KMS-11 (cell line): ENCODE measurements at regions not wholly inside any gene's neighbourhood (a gene's known extent, or its start where the extent isn't known, plus 50 kb on each side); places are given as distances from the start of the nearest gene placed in this dataset.

Experiments
- H2AFZ ChIP-seq: fragments of 200-600 bp; sonication (generic); 2 replicates; pipeline ENCODE4 v1.6.1; 2016; ENCODE audit warnings: antibody characterized with exemption, mixed run types, low read depth
- H3K27ac ChIP-seq: fragments of 200-600 bp; sonication (generic); 2 replicates; pipeline ENCODE4 v1.6.1; 2016; ENCODE audit warnings: mild to moderate bottlenecking, mixed run types
- H3K27me3 ChIP-seq: fragments of 200-600 bp; sonication (generic); 2 replicates; pipeline ENCODE4 v1.6.1; 2017; ENCODE audit warnings: mild to moderate bottlenecking, low read depth, mixed run types, moderate library complexity; ENCODE audit not compliant: insufficient read depth
- H3K36me3 ChIP-seq: fragments of 200-600 bp; sonication (generic); 2 replicates; pipeline ENCODE4 v1.6.1; 2017; ENCODE audit warnings: mild to moderate bottlenecking, mixed run types; ENCODE audit not compliant: insufficient read depth
- H3K4me1 ChIP-seq: fragments of 200-600 bp; sonication (generic); 2 replicates; pipeline ENCODE4 v1.6.1; 2016; ENCODE audit warnings: mild to moderate bottlenecking, low read depth, mixed run types; ENCODE audit not compliant: poor library complexity, severe bottlenecking
- H3K4me2 ChIP-seq: fragments of 200-600 bp; sonication (generic); 2 replicates; pipeline ENCODE4 v1.7.0; 2016; ENCODE audit warnings: mild to moderate bottlenecking, mixed run types
- H3K4me3 ChIP-seq: fragments of 200-600 bp; sonication (generic); IDR thresholded peaks from 2 replicates; pipeline ENCODE4 v1.6.1; 2017; ENCODE audit warnings: low read depth, low read length, mixed read lengths; ENCODE audit not compliant: insufficient read depth
- H3K79me2 ChIP-seq: fragments of 200-600 bp; sonication (generic); 2 replicates; pipeline ENCODE4 v1.6.1; 2016; ENCODE audit warnings: low read depth, mixed run types; ENCODE audit not compliant: insufficient read depth
- H3K9ac ChIP-seq: fragments of 200-600 bp; sonication (generic); 2 replicates; pipeline ENCODE4 v1.6.1; 2016; ENCODE audit warnings: mild to moderate bottlenecking, mixed run types
- H4K20me1 ChIP-seq: fragments of 200-600 bp; sonication (generic); 2 replicates; pipeline ENCODE4 v1.6.1; 2016; ENCODE audit warnings: mild to moderate bottlenecking, mixed run types; ENCODE audit not compliant: insufficient read depth
- CTCF ChIP-seq: fragments of 200-600 bp; sonication (generic); conservative IDR thresholded peaks from 2 replicates; pipeline ENCODE4 v1.6.1; 2017; ENCODE audit warnings: low read depth, mild to moderate bottlenecking, antibody characterized with exemption, low read length, moderate library complexity, mixed read lengths

DNA sequence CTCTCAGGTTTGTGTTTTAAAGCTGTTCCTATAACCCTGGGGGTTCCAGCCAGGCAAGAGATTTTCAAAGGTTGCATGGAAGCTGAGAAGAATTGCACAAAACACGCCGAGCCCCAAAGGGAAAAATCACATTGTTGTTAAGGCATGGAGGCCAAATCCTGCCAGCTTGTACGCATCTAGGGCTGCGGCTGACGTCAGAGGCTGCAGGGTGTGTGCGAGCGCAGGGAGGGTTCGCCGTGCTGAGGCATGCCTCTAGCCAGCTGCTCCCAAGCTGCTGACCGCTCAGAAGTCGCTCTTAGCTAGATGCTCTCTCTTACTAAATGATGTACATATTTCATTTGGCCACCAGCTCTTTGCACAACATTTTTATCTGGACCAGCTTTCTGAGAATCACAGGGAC lies 191.8 kb downstream of the LPIN1 start:
- no peaks in the 10 kb centered on the region for H4K20me1 ChIP-seq
- no peak overlapping the region for H3K4me2 ChIP-seq
- no peaks in the 10 kb centered on the region for H3K4me1 ChIP-seq
- no peak overlapping the region for H3K9ac ChIP-seq
- no peaks in the 10 kb centered on the region for H3K27me3 ChIP-seq
- no peak for TF ChIP-seq CTCF
- no peaks in the 10 kb centered on the region for H3K36me3 ChIP-seq
- H3K4me3 ChIP-seq: no peak overlapping the region
- no peak overlapping the region for H3K27ac ChIP-seq
- no peaks in the 10 kb centered on the region for H3K79me2 ChIP-seq
- H2AFZ ChIP-seq: no peak overlapping the region

DNA sequence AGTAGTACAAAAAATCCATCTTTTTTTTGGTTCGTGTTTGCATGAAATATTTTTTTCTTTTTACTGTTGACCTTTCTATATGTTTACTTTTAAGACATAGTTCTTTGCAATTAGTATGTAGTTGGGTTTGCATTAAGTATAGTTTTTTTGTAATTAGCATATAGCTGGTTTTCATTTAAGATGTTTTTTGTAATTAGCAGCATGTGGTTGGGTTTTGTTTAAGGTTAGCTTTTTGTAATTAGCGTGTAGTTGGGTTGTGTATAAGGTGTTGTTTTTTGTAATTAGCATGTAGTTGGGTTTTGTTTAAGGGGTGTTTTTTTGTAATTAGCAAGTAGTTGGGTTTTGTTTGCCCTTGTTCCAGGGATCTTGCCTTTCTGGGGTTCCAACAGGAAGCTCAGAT lies 193.1 kb downstream of the LPIN1 start:
- no peak overlapping the region for H3K9ac ChIP-seq
- no peak overlapping the region for H3K4me2 ChIP-seq
- H3K79me2 ChIP-seq: no peaks in the 10 kb centered on the region
- no peaks in the 10 kb centered on the region for H3K4me1 ChIP-seq
- no peak for TF ChIP-seq CTCF
- H3K4me3 ChIP-seq: no peak overlapping the region
- H3K27ac ChIP-seq: no peak overlapping the region
- H2AFZ ChIP-seq: no peak overlapping the region
- H3K36me3 ChIP-seq: no peaks in the 10 kb centered on the region
- no peaks in the 10 kb centered on the region for H4K20me1 ChIP-seq
- no peaks in the 10 kb centered on the region for H3K27me3 ChIP-seq

GRCh38 chr2:11940121-11940743 lies 193.8 kb downstream of the LPIN1 start:
- H3K27ac ChIP-seq: no peak overlapping the region
- no peak overlapping the region for H3K9ac ChIP-seq
- H3K4me3 ChIP-seq: no peak overlapping the region
- H3K79me2 ChIP-seq: no peaks in the 10 kb centered on the region
- no peak overlapping the region for H3K4me2 ChIP-seq
- no peaks in the 10 kb centered on the region for H3K27me3 ChIP-seq
- no peaks in the 10 kb centered on the region for H4K20me1 ChIP-seq
- no peak overlapping the region for H2AFZ ChIP-seq
- no peak for TF ChIP-seq CTCF
- H3K36me3 ChIP-seq: no peaks in the 10 kb centered on the region
- no peaks in the 10 kb centered on the region for H3K4me1 ChIP-seq

DNA sequence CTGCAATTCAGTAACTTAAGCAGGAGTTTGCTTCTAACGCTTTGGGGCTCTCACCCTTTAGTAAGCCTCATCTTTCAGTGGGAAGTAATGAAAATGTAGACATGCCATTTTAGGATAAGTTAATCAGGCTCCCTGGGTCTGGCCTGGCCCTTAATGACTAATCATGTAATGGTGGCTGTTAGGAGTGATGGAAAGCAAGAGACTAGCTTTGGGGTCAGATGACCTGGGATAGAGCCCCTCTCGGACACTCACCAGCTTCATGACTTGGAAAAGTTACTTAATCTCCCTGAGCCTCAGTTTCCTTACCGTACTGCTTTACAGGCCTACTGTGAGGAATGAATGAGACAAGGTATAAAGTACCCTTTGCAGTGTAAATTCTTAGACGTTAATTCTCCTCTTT lies 194.4 kb downstream of the LPIN1 start:
- no peak overlapping the region for H3K9ac ChIP-seq
- no peak overlapping the region for H3K4me2 ChIP-seq
- no peak for TF ChIP-seq CTCF
- no peaks in the 10 kb centered on the region for H3K27me3 ChIP-seq
- H3K27ac ChIP-seq: no peak overlapping the region
- H3K4me3 ChIP-seq: no peak overlapping the region
- no peaks in the 10 kb centered on the region for H3K36me3 ChIP-seq
- no peaks in the 10 kb centered on the region for H3K4me1 ChIP-seq
- no peaks in the 10 kb centered on the region for H3K79me2 ChIP-seq
- no peaks in the 10 kb centered on the region for H4K20me1 ChIP-seq
- H2AFZ ChIP-seq: no peak overlapping the region
